HuH-7.5 (cell line): ENCODE measurements at regions not wholly inside any gene's neighbourhood (a gene's known extent, or its start where the extent isn't known, plus 50 kb on each side); places are given as distances from the start of the nearest gene placed in this dataset.

Experiments
- DNase-seq: peaks from one replicate; pipeline ENCODE4 v3.0.0; 2011; ENCODE audit warnings: low spot score

GRCh38 chr1:57799490-57800115, 375.7 kb upstream of the DAB1 start:
- no peak for DNase-seq

GRCh38 chr1:57798543-57798942, 374.7 kb upstream of the DAB1 start:
- no peak for DNase-seq

- DNase-seq, result no peak
Observed at GRCh38 chr1:57797084-57797483, 373.2 kb upstream of the DAB1 start.

- DNase-seq, result no peak
Observed at GRCh38 chr1:57796616-57797015, 372.8 kb upstream of the DAB1 start.

GRCh38 chr1:57795886-57796285, 372.0 kb upstream of the DAB1 start:
- DNase-seq, result no peak

GRCh38 chr1:57794078-57794477, 370.2 kb upstream of the DAB1 start:
- no peak for DNase-seq

- no peak for DNase-seq
Observed at GRCh38 chr1:57791497-57791896, 367.6 kb upstream of the DAB1 start.

- no peak for DNase-seq
Observed at GRCh38 chr1:57789936-57790335, 366.1 kb upstream of the DAB1 start.

GRCh38 chr1:57788313-57788712, 364.5 kb upstream of the DAB1 start:
- no peak for DNase-seq

GRCh38 chr1:57784356-57784755, 360.5 kb upstream of the DAB1 start:
- DNase-seq, result no peak

GRCh38 chr1:57782357-57782756, 358.5 kb upstream of the DAB1 start:
- DNase-seq, result no peak

GRCh38 chr1:57772580-57773195, 348.8 kb upstream of the DAB1 start:
- no peak for DNase-seq

- DNase-seq, result no peak
Observed at GRCh38 chr1:57770772-57771171, 346.9 kb upstream of the DAB1 start.

- DNase-seq, result no peak
Observed at GRCh38 chr1:57770236-57770635, 346.4 kb upstream of the DAB1 start.

GRCh38 chr1:57761628-57762027, 337.8 kb upstream of the DAB1 start:
- DNase-seq, result no peak

GRCh38 chr1:57752843-57753242, 329.0 kb upstream of the DAB1 start:
- DNase-seq, result no peak

- no peak for DNase-seq
Observed at GRCh38 chr1:57748719-57749118, 324.9 kb upstream of the DAB1 start.

- no peak for DNase-seq
Observed at GRCh38 chr1:57747818-57748217, 324.0 kb upstream of the DAB1 start.

- DNase-seq, result no peak
Observed at GRCh38 chr1:57741521-57741920, 317.7 kb upstream of the DAB1 start.

- DNase-seq, result no peak
Observed at GRCh38 chr1:57736940-57737339, 313.1 kb upstream of the DAB1 start.

GRCh38 chr1:57729181-57729580, 305.3 kb upstream of the DAB1 start:
- no peak for DNase-seq

- DNase-seq, result no peak
Observed at GRCh38 chr1:57727121-57727520, 303.3 kb upstream of the DAB1 start.

- no peak for DNase-seq
Observed at GRCh38 chr1:57725318-57725717, 301.5 kb upstream of the DAB1 start.

GRCh38 chr1:57724535-57724934, 300.7 kb upstream of the DAB1 start:
- DNase-seq, result no peak
